B cell (primary cell): ENCODE measurements at regions not wholly inside any gene's neighbourhood (a gene's known extent, or its start where the extent isn't known, plus 50 kb on each side); places are given as distances from the start of the nearest gene placed in this dataset.

Experiments used
- EZH2 ChIP-seq: IDR thresholded peaks from 2 replicates; pipeline ENCODE4 v1.6.1; 2012; ENCODE audit warnings: borderline replicate concordance, low read depth, mild to moderate bottlenecking, moderate library complexity, low read length; ENCODE audit not compliant: insufficient read depth, poor library complexity, severe bottlenecking
- TF ChIP-seq, protein P1 (sequence below): fragments of 200-600 bp; IDR thresholded peaks from one replicate; pipeline ENCODE4 v1.8.0; 2022; ENCODE audit warnings: antibody characterized with exemption, mild to moderate bottlenecking

DNA sequence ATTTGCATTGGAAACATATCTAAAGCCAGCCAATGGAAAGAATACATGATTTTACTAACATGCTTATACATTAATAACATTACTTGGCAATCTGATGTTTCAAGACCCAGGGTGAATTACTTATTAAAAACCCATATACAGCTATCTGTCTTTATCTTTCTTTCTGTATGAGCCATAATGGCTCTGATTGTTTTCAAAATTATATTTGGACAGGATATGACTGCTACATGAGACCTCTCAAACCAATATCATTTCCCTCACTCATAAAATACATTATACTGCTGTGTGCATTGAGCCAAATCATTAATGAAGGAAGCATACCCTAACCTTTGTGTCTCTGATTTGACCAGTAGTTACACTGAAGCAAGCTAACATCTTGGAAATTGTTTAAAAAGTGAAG, 205.9 kb upstream of the DPYD start:
- TF ChIP-seq, protein P1, sequence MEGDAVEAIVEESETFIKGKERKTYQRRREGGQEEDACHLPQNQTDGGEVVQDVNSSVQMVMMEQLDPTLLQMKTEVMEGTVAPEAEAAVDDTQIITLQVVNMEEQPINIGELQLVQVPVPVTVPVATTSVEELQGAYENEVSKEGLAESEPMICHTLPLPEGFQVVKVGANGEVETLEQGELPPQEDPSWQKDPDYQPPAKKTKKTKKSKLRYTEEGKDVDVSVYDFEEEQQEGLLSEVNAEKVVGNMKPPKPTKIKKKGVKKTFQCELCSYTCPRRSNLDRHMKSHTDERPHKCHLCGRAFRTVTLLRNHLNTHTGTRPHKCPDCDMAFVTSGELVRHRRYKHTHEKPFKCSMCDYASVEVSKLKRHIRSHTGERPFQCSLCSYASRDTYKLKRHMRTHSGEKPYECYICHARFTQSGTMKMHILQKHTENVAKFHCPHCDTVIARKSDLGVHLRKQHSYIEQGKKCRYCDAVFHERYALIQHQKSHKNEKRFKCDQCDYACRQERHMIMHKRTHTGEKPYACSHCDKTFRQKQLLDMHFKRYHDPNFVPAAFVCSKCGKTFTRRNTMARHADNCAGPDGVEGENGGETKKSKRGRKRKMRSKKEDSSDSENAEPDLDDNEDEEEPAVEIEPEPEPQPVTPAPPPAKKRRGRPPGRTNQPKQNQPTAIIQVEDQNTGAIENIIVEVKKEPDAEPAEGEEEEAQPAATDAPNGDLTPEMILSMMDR, result no peak
- no peak for TF ChIP-seq EZH2
